ENCODE measurements at regions not wholly inside any gene's neighbourhood (a gene's known extent, or its start where the extent isn't known, plus 50 kb on each side); places are given as distances from the start of the nearest gene placed in this dataset.
A peak's percentile ranks its signal among the peaks of the same experiment; 100 is the strongest.

- TF ChIP-seq, protein P1, sequence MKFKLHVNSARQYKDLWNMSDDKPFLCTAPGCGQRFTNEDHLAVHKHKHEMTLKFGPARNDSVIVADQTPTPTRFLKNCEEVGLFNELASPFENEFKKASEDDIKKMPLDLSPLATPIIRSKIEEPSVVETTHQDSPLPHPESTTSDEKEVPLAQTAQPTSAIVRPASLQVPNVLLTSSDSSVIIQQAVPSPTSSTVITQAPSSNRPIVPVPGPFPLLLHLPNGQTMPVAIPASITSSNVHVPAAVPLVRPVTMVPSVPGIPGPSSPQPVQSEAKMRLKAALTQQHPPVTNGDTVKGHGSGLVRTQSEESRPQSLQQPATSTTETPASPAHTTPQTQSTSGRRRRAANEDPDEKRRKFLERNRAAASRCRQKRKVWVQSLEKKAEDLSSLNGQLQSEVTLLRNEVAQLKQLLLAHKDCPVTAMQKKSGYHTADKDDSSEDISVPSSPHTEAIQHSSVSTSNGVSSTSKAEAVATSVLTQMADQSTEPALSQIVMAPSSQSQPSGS (IDR thresholded peaks at IDR 0.05; ENCODE audit: low read length): peak; percentile 49
- TF ChIP-seq LARP7 (IDR thresholded peaks at IDR 0.05): no peak
- peak; percentile 46; a peak in 3 of 4 replicates for TF ChIP-seq IKZF2 (IDR thresholded peaks at IDR 0.05)
Measured at GRCh38 chr3:29004885-29005599, 275.8 kb upstream of the RBMS3 start (continued).

DNA sequence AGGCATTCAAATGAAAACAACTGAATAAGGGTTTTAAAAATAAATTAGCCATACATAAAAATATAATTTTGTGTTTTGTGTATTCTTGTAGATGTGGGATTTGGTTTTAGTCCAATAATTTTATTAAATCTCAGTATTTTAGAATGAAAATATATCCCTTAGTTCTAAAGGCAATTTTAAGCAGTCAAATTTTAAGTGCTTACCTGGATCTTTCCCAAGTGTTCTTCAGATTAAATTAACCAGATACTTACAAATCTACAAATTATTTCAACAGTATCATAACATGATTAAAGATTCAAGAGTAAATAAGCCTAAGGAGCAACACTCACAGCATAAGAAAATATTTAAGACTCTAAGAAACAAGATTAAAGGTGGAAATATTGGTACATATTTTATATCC lies 275.0 kb upstream of the RBMS3 start:
- no peaks in the 10 kb centered on the region for H3K9me3 ChIP-seq (replicated peaks; ENCODE audit: control insufficient read depth, insufficient read depth, low read length)
- H3K79me2 ChIP-seq (ENCODE audit: control insufficient read depth, insufficient read depth, low read length): no peaks in the 10 kb centered on the region
- BruUV-seq (replicated peaks): no TSS peak
- H4K20me1 ChIP-seq (ENCODE audit: control insufficient read depth, insufficient read depth): no peaks in the 10 kb centered on the region
- SMC1A ChIA-PET (ENCODE audit: uncharacterized antibody, unreplicated experiment): no interaction called here
- intact Hi-C loops (cut with micrococcal nuclease; ENCODE audit: unreplicated experiment) (no loop called here), in situ Hi-C loops (cut with MboI) (no loop called here)
- no peak overlapping the region for H3K27ac ChIP-seq (ENCODE audit: control insufficient read depth, insufficient read depth)
- H3K9ac ChIP-seq (ENCODE audit: control insufficient read depth, insufficient read depth, low read length): no peak overlapping the region
- ATAC-seq: no peak
- CTCF ChIA-PET: no interaction called here
- no peak overlapping the region for H2AFZ ChIP-seq (ENCODE audit: control insufficient read depth, low read depth, low read length)
- no peaks in the 10 kb centered on the region for H3K36me3 ChIP-seq (ENCODE audit: control insufficient read depth in 2 of 2, insufficient read depth in 2 of 2, low read length in 1 of 2)
- no peak for FAIRE-seq
- RAD21 ChIA-PET (ENCODE audit: unreplicated experiment): no interaction called here
- no peaks in the 10 kb centered on the region for H3K27me3 ChIP-seq (replicated peaks in 1 of 2; ENCODE audit: control insufficient read depth in 2 of 2, insufficient read depth in 2 of 2, low read length in 1 of 2)
- TF ChIP-seq SP1 (IDR thresholded peaks at IDR 0.05; ENCODE audit: low read depth, low read length): no peak
- no peak for TF ChIP-seq ZZZ3 (IDR thresholded peaks at IDR 0.05; ENCODE audit: control insufficient read depth, insufficient read length, low read depth)
- TF ChIP-seq RB1 (IDR thresholded peaks at IDR 0.05; ENCODE audit: borderline replicate concordance): no peak
- no peak for TF ChIP-seq CREM (IDR thresholded peaks at IDR 0.05; ENCODE audit: low read depth)
- no peak for TF ChIP-seq JUNB (IDR thresholded peaks at IDR 0.05)
- TF ChIP-seq TARDBP (IDR thresholded peaks at IDR 0.05; ENCODE audit: borderline replicate concordance): no peak
- no peak for TF ChIP-seq TCF12 (IDR thresholded peaks at IDR 0.05; ENCODE audit: low read depth, low read length)
- no peak for TF ChIP-seq WRNIP1 (IDR thresholded peaks at IDR 0.05; ENCODE audit: borderline replicate concordance, low read depth, low read length)
- TF ChIP-seq RELA (IDR thresholded peaks at IDR 0.05; ENCODE audit: borderline replicate concordance, partially characterized antibody): no peak
- no peak for TF ChIP-seq ATF7 (IDR thresholded peaks at IDR 0.05; ENCODE audit: low read depth)
- no peak overlapping the region for H3K4me3 ChIP-seq
- peaks cover 5% of the 10 kb centered on the region for H3K4me1 ChIP-seq (ENCODE audit: control insufficient read depth, insufficient read depth, low read length)
- H3K4me2 ChIP-seq (ENCODE audit: control insufficient read depth, insufficient read depth): no peak overlapping the region
- no peak for DNase-seq (ENCODE audit: low read depth, low spot score)
- POLR2A ChIA-PET: no interaction called here

All from GM12878 (cell line).